GM12874 (cell line): ENCODE measurements at regions not wholly inside any gene's neighbourhood (a gene's known extent, or its start where the extent isn't known, plus 50 kb on each side); places are given as distances from the start of the nearest gene placed in this dataset.

ENCODE experiments used
- CTCF ChIP-seq: IDR thresholded peaks from 2 replicates; pipeline ENCODE4 v1.5.1; 2011; ENCODE audit warnings: low read depth, mild to moderate bottlenecking, control low read depth, low read length, moderate library complexity; ENCODE audit not compliant: insufficient read depth

DNA sequence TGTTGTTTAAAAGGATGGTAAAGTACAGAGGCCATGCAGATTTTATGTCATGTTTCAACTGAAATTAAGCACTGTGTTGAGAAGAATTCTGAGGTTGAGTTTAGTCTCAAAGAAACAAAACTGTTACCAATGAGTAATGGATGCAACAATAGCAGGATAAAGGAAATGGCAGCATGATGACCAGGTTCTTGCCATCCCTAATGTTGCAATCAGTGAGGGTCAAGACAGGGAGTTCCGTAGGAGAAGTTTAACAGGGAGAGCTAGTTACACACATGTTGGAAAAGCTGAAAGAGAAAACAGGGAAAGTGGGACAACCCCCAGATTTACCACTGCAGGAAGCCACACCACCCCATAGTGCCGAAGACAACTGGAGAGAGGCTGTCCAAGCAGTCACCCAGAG is 343.8 kb upstream of the EPHA4 start:
- TF ChIP-seq CTCF, result no peak

DNA sequence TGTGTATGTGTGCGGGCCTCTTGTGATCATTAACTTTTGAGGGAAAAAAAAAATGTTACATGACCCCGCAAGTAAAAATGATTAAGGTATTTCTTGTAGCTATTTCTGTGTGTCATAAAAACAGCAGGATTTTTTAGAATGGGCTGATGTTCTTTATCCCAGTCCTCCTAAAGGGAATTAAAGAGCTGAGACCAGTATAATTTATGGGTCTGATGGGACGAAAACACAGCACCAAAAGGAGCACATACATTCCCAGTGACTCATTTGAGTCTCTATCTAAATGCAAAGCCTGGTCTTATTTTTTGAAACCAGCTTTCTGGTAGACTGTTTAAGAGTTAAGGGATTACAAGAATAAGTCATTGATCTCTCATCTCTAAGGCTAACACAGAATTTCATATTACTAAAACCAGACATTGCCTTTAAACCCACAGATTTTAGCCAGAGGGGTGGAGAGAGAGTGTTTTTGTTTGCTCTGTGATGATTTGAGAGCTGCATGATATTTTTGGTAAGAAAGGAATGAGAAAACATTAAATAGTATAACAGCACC is 342.3 kb upstream of the EPHA4 start:
- TF ChIP-seq CTCF, result no peak

DNA sequence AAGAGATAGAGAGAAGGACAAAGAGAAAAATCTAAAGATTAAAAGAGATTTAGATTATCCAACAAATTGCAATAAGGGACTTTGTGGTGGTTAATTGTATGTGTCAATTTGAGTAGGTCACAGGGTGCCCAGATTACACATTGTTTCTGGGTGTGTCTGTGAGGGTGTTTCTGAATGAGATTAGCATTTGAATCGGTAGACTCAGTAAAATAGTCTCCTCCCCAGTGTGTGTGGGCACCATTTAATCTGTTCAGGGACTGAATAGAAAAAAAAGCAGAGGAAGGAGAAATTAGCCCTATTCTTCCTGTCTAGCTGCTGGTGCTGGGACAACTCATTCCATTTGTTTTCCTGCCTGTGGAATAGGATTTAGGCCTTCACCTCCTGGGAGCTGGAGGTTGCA is 339.8 kb upstream of the EPHA4 start:
- TF ChIP-seq CTCF, result no peak

GRCh38 chr2:221911321-221911720 is 339.2 kb upstream of the EPHA4 start:
- TF ChIP-seq CTCF, result no peak

DNA sequence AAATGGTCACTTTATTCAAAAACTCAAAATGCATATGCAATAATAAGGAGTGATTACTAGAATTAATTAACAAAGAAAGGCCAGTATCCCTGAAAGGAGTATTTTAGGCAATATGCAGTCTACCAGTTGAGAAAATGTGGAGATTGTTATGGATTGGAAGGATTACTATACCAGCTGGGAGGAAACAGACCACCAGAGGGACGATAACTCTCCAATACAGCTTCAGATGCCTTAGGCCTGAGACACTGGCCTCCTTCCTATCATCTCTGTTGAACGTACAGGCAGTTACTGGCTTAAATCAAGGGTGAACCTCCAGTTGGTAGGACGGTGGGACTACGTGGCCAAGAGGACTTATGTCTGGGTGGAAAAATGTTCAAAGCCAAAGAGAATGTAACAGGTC is 336.4 kb upstream of the EPHA4 start:
- TF ChIP-seq CTCF, result no peak

GRCh38 chr2:221897718-221898117 is 325.6 kb upstream of the EPHA4 start:
- no peak for TF ChIP-seq CTCF

GRCh38 chr2:221896505-221897151 is 324.5 kb upstream of the EPHA4 start:
- TF ChIP-seq CTCF, result no peak
